Motor neuron (in vitro differentiated cells): ENCODE measurements at regions not wholly inside any gene's neighbourhood (a gene's known extent, or its start where the extent isn't known, plus 50 kb on each side); places are given as distances from the start of the nearest gene placed in this dataset.
"Not testable (repeated sequence)": the region's sequence is repeated elsewhere in the genome, so short reads cannot be mapped to it uniquely, and the experiment has no call there.

Source experiments
- ATAC-seq, 8 experiments: fragments of 200-7000 bp; cut with Tn5 transposase; replicated peaks in 6 of 8; 2 replicates each; pipeline ENCODE4 v1.8.0; 2021; ENCODE audit warnings: mild to moderate bottlenecking in 8 of 8, moderate library complexity in 8 of 8
- H3K27ac ChIP-seq, 2 donors: fragments of 250-450 bp; sonication (Bioruptor Pico); 2 replicates each; pipeline ENCODE4 v1.9.0; 2021; ENCODE audit warnings: antibody characterized with exemption in 2 of 2, mild to moderate bottlenecking in 2 of 2, moderate library complexity in 1 of 2
- H3K4me1 ChIP-seq, 2 donors: fragments of 250-450 bp; sonication (Bioruptor Pico); replicated peaks in 1 of 2; 2 replicates each; pipeline ENCODE4 v1.6.1; 2021; ENCODE audit warnings: antibody characterized with exemption in 2 of 2, mild to moderate bottlenecking in 2 of 2, moderate library complexity in 1 of 2
- H3K4me3 ChIP-seq, 5 donors: fragments of 250-450 bp; sonication (Bioruptor Pico); 2 replicates each; pipeline ENCODE4 v1.9.0; 2021; ENCODE audit warnings: antibody characterized with exemption in 5 of 5, mild to moderate bottlenecking in 5 of 5, moderate library complexity in 4 of 5
- WGBS, 10 experiments: fragments of 450-650 bp; shearing (Covaris generic); methylation state at CpG; one replicate each; pipeline ENCODE4 v1.0.0; 2022; 5-methylcytosine and 5-hydroxymethylcytosine counted together
- in situ Hi-C, 9 experiments: fragments of 400-800 bp; cut with MboI; loops; one replicate each; pipeline ENCODE4 v1.15.0; 2021; ENCODE audit warnings: low sequenced_read_pairs in 9 of 9, low pct_unique_long_range_greater_than_20kb in 2 of 9; ENCODE audit not compliant: unreplicated experiment in 9 of 9

- Histone ChIP-seq H3K4me3 (no peak overlapping the region), H3K27ac (no peak overlapping the region), H3K4me1 (peaks cover 0 to 23% of the 10 kb centered on the region in 2 donors)
- in situ Hi-C loops: no loop called here
- ATAC-seq: no peak
- WGBS, 10 experiments: 0 to 100% (median 66%) methylated on average over 1 to 5 of the region's 8 CpGs; no CpG with 5 or more reads in 3 of the 10 experiments
Measured at GRCh38 chr5:104049752-104050151, 487.2 kb upstream of the NUDT12 start.

DNA sequence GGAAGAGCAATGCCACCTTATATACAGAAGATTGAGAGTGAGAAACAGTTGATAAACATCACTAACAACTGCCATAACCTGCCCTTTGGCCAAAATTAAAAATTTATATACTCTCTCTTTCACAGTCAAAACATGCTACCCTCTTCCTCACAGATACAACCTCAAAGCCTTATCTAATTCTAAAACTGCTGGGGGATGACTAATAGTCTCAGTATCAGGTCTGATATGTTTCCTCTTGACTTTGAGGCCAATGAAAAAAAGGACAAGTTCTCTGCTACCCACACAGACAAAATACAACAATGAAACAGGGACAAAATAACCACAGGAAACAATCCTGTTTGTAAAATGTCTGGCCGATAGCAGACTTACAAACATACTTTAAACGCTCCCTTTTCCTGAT is 485.6 kb upstream of the NUDT12 start:
- in situ Hi-C loops: no loop called here
- Histone ChIP-seq H3K4me3 (no peak overlapping the region), H3K27ac (no peak overlapping the region), H3K4me1 (peaks cover 0 to 17% of the 10 kb centered on the region in 2 donors)
- no peak for ATAC-seq
- 0 to 100% (median 85%) methylated on average over 1 to 2 of the region's 2 CpGs; no CpG with 5 or more reads in 3 of the 10 experiments for WGBS, 10 experiments

DNA sequence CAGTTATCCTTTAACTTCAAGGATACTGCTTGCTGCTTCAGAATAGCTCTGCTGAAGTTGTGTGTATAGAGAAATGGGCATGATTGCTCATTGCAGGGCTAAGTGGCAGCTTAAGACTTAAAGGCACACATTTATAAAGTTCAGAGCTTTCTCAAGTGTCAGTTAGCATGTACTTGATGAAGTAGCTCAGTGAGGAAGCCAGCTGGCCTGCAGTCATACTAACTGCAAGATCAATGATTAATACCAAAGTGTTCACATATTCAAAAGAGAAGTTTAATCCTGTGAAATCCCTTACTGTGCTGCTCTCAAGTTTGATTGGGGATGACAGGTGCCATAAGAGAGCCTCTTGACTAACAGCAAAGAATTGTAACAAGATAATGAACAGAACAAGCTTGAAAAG is 483.4 kb upstream of the NUDT12 start:
- no peak for ATAC-seq
- in situ Hi-C loops: no loop called here

GRCh38 chr5:104039871-104040270 is 477.3 kb upstream of the NUDT12 start:
- WGBS, 10 experiments: 0 to 88% (median 68%) methylated on average over 1 to 3 of the region's 4 CpGs; no CpG with 5 or more reads in 4 of the 10 experiments
- H3K4me3 ChIP-seq, H3K4me1 ChIP-seq, in situ Hi-C loops, H3K27ac ChIP-seq, ATAC-seq: not testable (repeated sequence)

More for the DNA sequence above, 483.4 kb upstream of the NUDT12 start:
- no peaks in the 10 kb centered on the region for H3K4me1 ChIP-seq
- H3K27ac ChIP-seq: no peak overlapping the region
- H3K4me3 ChIP-seq: no peak overlapping the region

DNA sequence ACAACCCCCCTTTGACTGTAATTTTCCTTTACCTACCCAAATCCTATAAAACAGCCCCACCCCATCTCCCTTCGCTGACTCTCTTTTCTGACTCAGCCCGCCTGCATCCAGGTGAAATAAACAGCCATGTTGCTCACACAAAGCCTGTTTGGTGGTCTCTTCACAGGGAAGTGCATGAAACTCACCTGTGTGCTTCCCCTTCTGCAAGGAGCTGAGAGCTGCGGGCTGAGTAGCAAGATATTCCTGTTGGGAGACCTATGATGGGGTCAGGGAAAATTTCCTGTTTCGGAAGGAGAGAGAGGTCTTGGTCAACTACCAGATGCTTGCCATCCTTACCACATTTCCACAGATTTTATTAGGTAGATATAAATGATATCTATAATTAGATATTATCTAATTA is 474.5 kb upstream of the NUDT12 start:
- ATAC-seq, H3K4me3 ChIP-seq, H3K4me1 ChIP-seq, H3K27ac ChIP-seq, in situ Hi-C loops: not testable (repeated sequence)
- WGBS, 10 experiments: 0 to 100% (median 30%) methylated on average over 1 to 2 of the region's 4 CpGs; no CpG with 5 or more reads in 5 of the 10 experiments

DNA sequence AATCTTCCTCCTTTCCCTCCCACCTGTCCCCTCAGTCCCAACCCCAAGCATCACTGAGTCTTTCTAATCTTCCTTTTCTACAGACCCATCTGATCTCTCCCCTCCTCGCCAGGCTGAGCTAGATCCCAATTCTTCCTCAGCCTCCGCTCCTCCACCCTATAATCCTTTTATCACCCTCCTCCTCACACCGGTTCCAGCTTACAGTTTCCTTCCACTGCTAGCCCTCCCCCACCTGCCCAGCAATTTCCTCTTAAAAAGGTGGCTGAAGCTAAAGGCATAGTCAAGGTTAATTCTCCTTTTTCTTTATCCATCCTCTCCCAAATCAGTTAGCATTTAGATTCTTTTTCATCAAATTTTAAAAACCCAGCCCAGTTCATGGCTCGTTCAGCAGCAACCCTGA is 470.6 kb upstream of the NUDT12 start:
- in situ Hi-C loops, ATAC-seq, H3K4me3 ChIP-seq, H3K27ac ChIP-seq, H3K4me1 ChIP-seq: not testable (repeated sequence)
- WGBS, 10 experiments: 0 to 86% (median 24%) methylated on average over 1 to 3 of the region's 4 CpGs; no CpG with 5 or more reads in 5 of the 10 experiments

DNA sequence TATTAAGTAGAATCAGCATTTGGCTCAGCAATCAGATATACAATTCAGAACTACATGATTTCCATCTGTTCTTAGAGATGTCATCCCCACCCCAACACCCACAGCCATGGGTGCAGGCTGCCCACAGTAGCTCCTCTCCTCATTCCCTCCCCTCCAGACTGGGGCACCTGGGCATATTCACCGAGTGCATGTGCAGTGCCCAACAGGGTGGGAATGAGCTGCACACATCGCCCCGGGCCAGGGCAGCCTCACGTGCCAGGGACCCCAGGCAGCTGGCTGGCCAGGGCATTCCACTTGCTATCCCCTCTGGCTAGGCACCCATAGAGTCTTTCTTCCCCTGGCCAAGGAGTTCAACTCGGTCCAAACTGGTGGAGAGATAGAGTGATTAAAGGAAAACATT is 461.9 kb upstream of the NUDT12 start:
- 82 to 100% (median 89%) methylated on average over 1 to 2 of the region's 5 CpGs; no CpG with 5 or more reads in 7 of the 10 experiments for WGBS, 10 experiments
- Histone ChIP-seq H3K4me1 (no peaks in the 10 kb centered on the region), H3K27ac (no peak overlapping the region), H3K4me3 (no peak overlapping the region)
- ATAC-seq: no peak
- in situ Hi-C loops: no loop called here

DNA sequence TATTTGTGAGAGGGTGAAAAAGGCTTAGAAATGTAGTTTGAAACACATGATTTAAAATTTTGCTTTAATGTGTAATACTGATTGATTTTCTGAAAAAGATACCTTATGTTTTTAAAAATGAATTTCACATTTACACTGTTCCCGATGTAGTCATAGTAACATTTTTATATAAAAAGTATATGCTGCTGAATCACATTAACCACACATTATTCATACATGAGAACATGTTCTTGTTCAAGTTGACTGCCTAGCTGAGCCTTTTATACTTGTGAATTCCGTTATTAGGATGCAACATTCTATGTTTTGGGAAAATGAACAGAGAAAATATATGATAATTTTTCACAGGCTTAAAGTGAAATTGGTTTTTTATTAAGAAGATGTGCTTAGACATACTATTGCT is 461.1 kb upstream of the NUDT12 start:
- ATAC-seq: no peak
- Histone ChIP-seq H3K27ac (no peak overlapping the region), H3K4me1 (no peaks in the 10 kb centered on the region), H3K4me3 (no peak overlapping the region)
- in situ Hi-C loops: no loop called here
- WGBS, 10 experiments: 14 to 100% (median 66%) methylated on average over 1 to 2 of the region's 2 CpGs; no CpG with 5 or more reads in 2 of the 10 experiments

DNA sequence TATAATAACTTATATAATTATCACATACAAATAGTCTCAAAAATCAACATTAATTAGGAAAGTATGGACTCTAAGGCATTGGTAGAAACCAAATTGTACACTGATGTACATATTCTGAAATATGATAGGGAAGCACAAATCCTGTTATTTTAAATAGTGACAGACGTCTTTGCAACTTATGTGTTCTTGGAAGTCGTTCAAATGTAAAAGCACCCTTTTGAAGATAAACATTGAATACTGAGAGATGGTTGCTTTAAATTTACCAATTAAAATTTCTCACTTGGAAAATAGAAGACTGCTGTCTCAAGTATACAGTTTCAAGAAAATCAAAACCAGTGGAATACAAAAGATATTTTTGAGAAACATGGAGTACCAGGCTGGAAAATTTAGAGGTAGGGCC is 457.4 kb upstream of the NUDT12 start:
- Histone ChIP-seq H3K4me3 (no peak overlapping the region), H3K27ac (no peak overlapping the region), H3K4me1 (no peaks in the 10 kb centered on the region)
- no peak for ATAC-seq
- in situ Hi-C loops: no loop called here
- 0 to 100% (median 80%) methylated on average over 1 to 2 of the region's 2 CpGs; no CpG with 5 or more reads in 1 of the 10 experiments for WGBS, 10 experiments

DNA sequence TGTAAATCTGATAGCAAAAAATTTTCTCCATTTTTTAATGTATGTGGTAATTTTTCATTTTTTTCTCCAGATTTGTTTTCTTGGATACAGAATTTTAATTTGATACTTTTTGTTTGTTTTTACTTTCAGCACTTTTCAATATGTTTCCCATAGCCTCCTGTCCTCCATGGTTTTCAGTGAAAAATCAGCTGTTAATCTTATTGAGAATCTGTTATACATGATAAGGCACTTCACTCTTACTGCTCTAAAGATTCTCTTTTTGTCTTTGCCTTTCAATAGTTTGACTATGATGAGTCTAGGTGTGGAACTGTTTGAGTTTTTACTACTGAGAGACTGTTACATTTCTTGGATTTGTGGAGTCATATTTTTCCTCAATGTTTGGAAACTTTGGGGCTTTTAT is 455.7 kb upstream of the NUDT12 start:
- no peak for ATAC-seq
- in situ Hi-C loops: no loop called here
- Histone ChIP-seq H3K4me3 (no peak overlapping the region), H3K4me1 (no peaks in the 10 kb centered on the region), H3K27ac (no peak overlapping the region)

- Histone ChIP-seq H3K4me1 (no peaks in the 10 kb centered on the region), H3K4me3 (no peak overlapping the region), H3K27ac (no peak overlapping the region)
- in situ Hi-C loops: no loop called here
- no peak for ATAC-seq
- 13 to 100% (median 75%) methylated on average over 1 to 3 of the region's 3 CpGs; no CpG with 5 or more reads in 1 of the 10 experiments for WGBS, 10 experiments
Measured at GRCh38 chr5:104016646-104017045, 454.1 kb upstream of the NUDT12 start.

- no peaks in the 10 kb centered on the region for H3K4me1 ChIP-seq
- in situ Hi-C loops: no loop called here
- 7 to 88% (median 81%) methylated on average over 1 to 2 of the region's 2 CpGs; no CpG with 5 or more reads in 3 of the 10 experiments for WGBS, 10 experiments
- H3K4me3 ChIP-seq: no peak overlapping the region
- no peak for ATAC-seq
- no peak overlapping the region for H3K27ac ChIP-seq
Measured at GRCh38 chr5:104015765-104016164, 453.2 kb upstream of the NUDT12 start.

GRCh38 chr5:104002783-104003182 is 440.2 kb upstream of the NUDT12 start:
- 7 to 100% (median 90%) methylated on average over 1 to 4 of the region's 4 CpGs; no CpG with 5 or more reads in 1 of the 10 experiments for WGBS, 10 experiments
- not testable (repeated sequence) for ATAC-seq

GRCh38 chr5:104001136-104001535 is 438.5 kb upstream of the NUDT12 start:
- ATAC-seq: no peak
- no peak overlapping the region for H3K4me3 ChIP-seq
- in situ Hi-C loops: no loop called here
- no peaks in the 10 kb centered on the region for H3K4me1 ChIP-seq
- H3K27ac ChIP-seq: no peak overlapping the region
- 0 to 100% (median 73%) methylated on average over 1 to 2 of the region's 2 CpGs for WGBS, 10 experiments

More at GRCh38 chr5:104002783-104003182, 440.2 kb upstream of the NUDT12 start:
- H3K4me1 ChIP-seq, H3K4me3 ChIP-seq, in situ Hi-C loops, H3K27ac ChIP-seq: not testable (repeated sequence)
